GM12878 (cell line): ENCODE measurements at regions not wholly inside any gene's neighbourhood (a gene's known extent, or its start where the extent isn't known, plus 50 kb on each side); places are given as distances from the start of the nearest gene placed in this dataset.

Experiments
- ATAC-seq: fragments of 200-7000 bp; cut with Tn5 transposase; 3 replicates; pipeline ENCODE4 v1.9.1; 2020; ENCODE audit warnings: mild to moderate bottlenecking, moderate library complexity
- BruUV-seq: library from RNA; stranded (reverse); fragments of 400-500 nt; replicated peaks from 2 replicates; lab custom pipeline; 2021; lab: Mats Ljungman, UMichigan
- CTCF ChIA-PET: fragments of 300-600 bp; sonication (Branson Sonifier 250); formaldehyde crosslinking; extraction: SDS; loops from one replicate; lab custom pipeline; 2021; ENCODE audit warnings: inconsistent platforms; lab: Yijun Ruan, JAX
- POLR2A ChIA-PET: fragments of 350-600 bp; formaldehyde crosslinking; extraction: SDS; loops from one replicate; lab custom pipeline; 2021; ENCODE audit warnings: inconsistent platforms; lab: Charles Lee
- RAD21 ChIA-PET: fragments of 300-600 bp; sonication (Branson Sonifier 250); formaldehyde crosslinking; loops from one replicate; lab custom pipeline; 2023; ENCODE audit warnings: antibody characterized with exemption; ENCODE audit not compliant: unreplicated experiment; lab: Charles Lee
- SMC1A ChIA-PET: fragments of 300-600 bp; sonication (Branson Sonifier 250); formaldehyde crosslinking; loops from one replicate; lab custom pipeline; 2023; ENCODE audit not compliant: unreplicated experiment, uncharacterized antibody; lab: Charles Lee
- DNase-seq: peaks from one replicate; pipeline ENCODE4 v3.0.0-alpha.2; 2011; ENCODE audit warnings: low read depth, low spot score
- FAIRE-seq: peaks from 3 replicates; lab custom pipeline; 2011; peaks lifted over from hg19 to GRCh38; lab: Jason Lieb, UNC
- H2AFZ ChIP-seq: 2 replicates; pipeline ENCODE4 v1.6.0; 2011; ENCODE audit warnings: low read depth, low read length, control low read depth; ENCODE audit not compliant: control insufficient read depth
- H3K27ac ChIP-seq: 2 replicates; pipeline ENCODE4 v1.5.1; 2011; ENCODE audit warnings: control low read depth; ENCODE audit not compliant: control insufficient read depth, insufficient read depth
- H3K27me3 ChIP-seq, 2 experiments: replicated peaks in 1 of 2; 2 replicates each; pipeline versions ENCODE4 v1.6.0 to v1.6.1; 2011; ENCODE audit warnings: low read length in 1 of 2; ENCODE audit not compliant: control insufficient read depth in 2 of 2, insufficient read depth in 2 of 2
- H3K36me3 ChIP-seq, 2 experiments: 2 replicates each; pipeline ENCODE4 v1.5.1; 2011; ENCODE audit warnings: low read length in 1 of 2; ENCODE audit not compliant: control insufficient read depth in 2 of 2, insufficient read depth in 2 of 2
- H3K4me1 ChIP-seq: 2 replicates; pipeline ENCODE4 v1.6.1; 2011; ENCODE audit warnings: mild to moderate bottlenecking, low read length, moderate library complexity, mixed read lengths; ENCODE audit not compliant: control insufficient read depth, insufficient read depth
- H3K4me2 ChIP-seq: 2 replicates; pipeline ENCODE4 v1.6.0; 2011; ENCODE audit warnings: control low read depth; ENCODE audit not compliant: control insufficient read depth, insufficient read depth
- H3K4me3 ChIP-seq: fragments of 200-600 bp; sonication (generic); 2 replicates; pipeline ENCODE4 v1.5.1; 2016
- H3K79me2 ChIP-seq: 2 replicates; pipeline ENCODE4 v1.6.0; 2011; ENCODE audit warnings: low read length; ENCODE audit not compliant: control insufficient read depth, insufficient read depth
- H3K9ac ChIP-seq: 2 replicates; pipeline ENCODE4 v1.8.0; 2011; ENCODE audit warnings: low read length, control low read depth, mixed read lengths; ENCODE audit not compliant: control insufficient read depth, insufficient read depth
- H3K9me3 ChIP-seq: replicated peaks from 3 replicates; pipeline ENCODE4 v1.5.1; 2011; ENCODE audit warnings: mild to moderate bottlenecking, low read length; ENCODE audit not compliant: control insufficient read depth, insufficient read depth
- H4K20me1 ChIP-seq: 2 replicates; pipeline ENCODE4 v1.6.0; 2011; ENCODE audit not compliant: control insufficient read depth, insufficient read depth
- BRCA1 ChIP-seq: IDR thresholded peaks from 2 replicates; pipeline ENCODE4 v1.6.1; 2011; ENCODE audit warnings: low read depth, low read length, improper control_type of control experiment
- CEBPB ChIP-seq, 2 experiments: fragments of 150-350 bp in 1 of 2; IDR thresholded peaks; 2 replicates each; pipeline ENCODE4 v1.6.1; 2012 to 2014; ENCODE audit warnings: low read depth in 2 of 2, low read length in 2 of 2, borderline replicate concordance in 1 of 2, inconsistent platforms in 1 of 2
- EED ChIP-seq: sonication (generic); IDR thresholded peaks from 2 replicates; pipeline ENCODE4 v1.6.1; 2016; ENCODE audit warnings: antibody characterized with exemption, low read depth
- ESRRA ChIP-seq: IDR thresholded peaks from 2 replicates; pipeline ENCODE4 v1.6.1; 2012; ENCODE audit warnings: mild to moderate bottlenecking, low read length, improper control_type of control experiment
- HDAC6 ChIP-seq: fragments of 200-600 bp; sonication (generic); IDR thresholded peaks from one replicate; pipeline ENCODE4 v1.8.0; 2017; ENCODE audit warnings: antibody characterized with exemption; ENCODE audit not compliant: unreplicated experiment
- JUNB ChIP-seq: IDR thresholded peaks from 2 replicates; pipeline ENCODE4 v1.6.1; 2016; ENCODE audit warnings: antibody characterized with exemption, mild to moderate bottlenecking
- JUND ChIP-seq: IDR thresholded peaks from 2 replicates; pipeline ENCODE4 v1.6.1; 2012; ENCODE audit warnings: low read depth, mild to moderate bottlenecking, low read length, improper control_type of control experiment, moderate library complexity
- KDM1A ChIP-seq: fragments of 200-600 bp; sonication (generic); IDR thresholded peaks from 2 replicates; pipeline ENCODE4 v1.6.1; 2016; ENCODE audit warnings: borderline replicate concordance
- KLF5 ChIP-seq: fragments of 450-650 bp; IDR thresholded peaks from 2 replicates; pipeline ENCODE4 v1.6.1; 2014; ENCODE audit warnings: mild to moderate bottlenecking; ENCODE audit not compliant: partially characterized antibody
- LARP7 ChIP-seq: fragments of 450-650 bp; IDR thresholded peaks from 2 replicates; pipeline ENCODE4 v1.6.1; 2017; ENCODE audit warnings: mild to moderate bottlenecking
- MEF2A ChIP-seq: IDR thresholded peaks from 2 replicates; pipeline ENCODE4 v1.6.1; 2011; ENCODE audit warnings: low read depth, mild to moderate bottlenecking, low read length, moderate library complexity; ENCODE audit not compliant: insufficient read depth
- MTA2 ChIP-seq: fragments of 450-650 bp; IDR thresholded peaks from 2 replicates; pipeline ENCODE4 v1.6.1; 2016; ENCODE audit warnings: low read depth, mild to moderate bottlenecking, moderate library complexity
- RBBP5 ChIP-seq: fragments of 200-600 bp; sonication (generic); conservative IDR thresholded peaks from 2 replicates; pipeline ENCODE4 v1.6.1; 2016
- RUNX3 ChIP-seq: IDR thresholded peaks from 2 replicates; pipeline ENCODE4 v1.6.1; 2012; ENCODE audit warnings: low read length, inconsistent platforms
- SMARCA5 ChIP-seq: fragments of 450-650 bp; IDR thresholded peaks from 2 replicates; pipeline ENCODE4 v1.6.1; 2017; ENCODE audit warnings: mild to moderate bottlenecking
- SPI1 ChIP-seq: IDR thresholded peaks from 2 replicates; pipeline ENCODE4 v1.6.1; 2011; ENCODE audit warnings: low read depth, mild to moderate bottlenecking, low read length, moderate library complexity, borderline replicate concordance; ENCODE audit not compliant: insufficient read depth
- TCF3 ChIP-seq: IDR thresholded peaks from 2 replicates; pipeline ENCODE4 v1.6.1; 2012; ENCODE audit warnings: low read depth, mild to moderate bottlenecking, low read length, borderline replicate concordance; ENCODE audit not compliant: insufficient read depth
- TCF7 ChIP-seq: IDR thresholded peaks from 2 replicates; pipeline ENCODE4 v1.6.1; 2014; ENCODE audit warnings: antibody characterized with exemption, borderline replicate concordance
- ZZZ3 ChIP-seq: IDR thresholded peaks from 2 replicates; pipeline ENCODE4 v1.6.1; 2011; ENCODE audit warnings: low read depth; ENCODE audit not compliant: control insufficient read depth, insufficient read length
- WGBS: methylation state at CpG from one replicate; pipeline ENCODE4 v1.1.6; 2016; ENCODE audit warnings: low lambda C conversion rate; ENCODE audit not compliant: insufficient replicate concordance, insufficient coverage; ENCODE audit errors: missing lambda C conversion rate; 5-methylcytosine and 5-hydroxymethylcytosine counted together
- in situ Hi-C: fragments of 300-500 bp; cut with MboI; formaldehyde crosslinking; loops from 9 replicates; pipeline ENCODE4 v1.14.3; 2018; ENCODE audit warnings: mixed read lengths
- intact Hi-C: fragments of 100-400 bp; cut with micrococcal nuclease; formaldehyde crosslinking; loops from one replicate; pipeline ENCODE4 v1.14.2; 2022; ENCODE audit not compliant: unreplicated experiment

GRCh38 chr13:99878921-99879610 is 92.5 kb downstream of the ZIC5 start (continued):
- no peak for TF ChIP-seq EED
- no peak for TF ChIP-seq MTA2

- no TSS peak for BruUV-seq
- ChIA-PET POLR2A (interaction anchor here (0.7 kb wide), 1 partner anchor 793 kb away, joined by 3 read pairs; no protein-coding TSS in a partner anchor), SMC1A (no interaction called here), CTCF (no interaction called here), RAD21 (no interaction called here)
- Histone ChIP-seq H4K20me1 (no peaks in the 10 kb centered on the region), H3K79me2 (no peaks in the 10 kb centered on the region), H3K36me3 (no peaks in the 10 kb centered on the region), H3K9ac (no peak overlapping the region), H3K4me2 (no peak overlapping the region), H3K27ac (no peak overlapping the region), H3K4me1 (no peaks in the 10 kb centered on the region), H3K27me3 (no peaks in the 10 kb centered on the region), H3K4me3 (no peak overlapping the region), H3K9me3 (no peaks in the 10 kb centered on the region), H2AFZ (no peak overlapping the region)
- ATAC-seq (no peak), DNase-seq (no peak), FAIRE-seq (no peak)
- TF ChIP-seq KDM1A (no peak), CEBPB (IDR thresholded peaks at IDR 0.05; ENCODE audit: borderline replicate concordance in 1 of 2, low read depth in 2 of 2, low read length in 2 of 2) (no peak), MTA2 (no peak), SMARCA5 (no peak), HDAC6 (no peak), ZZZ3 (no peak), TCF7 (no peak), MEF2A (no peak), JUNB (no peak), ESRRA (no peak), RBBP5 (no peak), TCF3 (no peak), RUNX3 (no peak), SPI1 (no peak), LARP7 (no peak), JUND (no peak), BRCA1 (no peak), KLF5 (no peak)
- intact Hi-C loops, result no loop called here
- 62% methylated on average over 5 of the region's 5 CpGs for WGBS
- in situ Hi-C loops, result no loop called here
Observed at GRCh38 chr13:99876651-99877050, 94.9 kb downstream of the ZIC5 start.
